B cell (primary cell): ENCODE measurements at regions not wholly inside any gene's neighbourhood (a gene's known extent, or its start where the extent isn't known, plus 50 kb on each side); places are given as distances from the start of the nearest gene placed in this dataset.

Experiments used
- ATAC-seq: fragments of 200-7000 bp; cut with Tn5 transposase; one replicate; pipeline ENCODE4 v1.10.0; 2021; ENCODE audit warnings: low read depth, mild to moderate bottlenecking, moderate number of reproducible peaks, moderate library complexity
- CTCF ChIA-PET: fragments of 350-600 bp; sonication (Branson Sonifier 250); formaldehyde crosslinking; loops from one replicate; lab custom pipeline; 2021; ENCODE audit warnings: antibody characterized with exemption, inconsistent platforms; lab: Charles Lee
- POLR2A ChIA-PET: fragments of 350-600 bp; sonication (Branson Sonifier 250); formaldehyde crosslinking; loops from one replicate; lab custom pipeline; 2021; ENCODE audit warnings: antibody characterized with exemption; lab: Charles Lee
- DNase-seq: peaks from one replicate; pipeline ENCODE4 v3.0.0; 2013
- H2AFZ ChIP-seq: 2 replicates; pipeline ENCODE4 v1.6.1; 2012; ENCODE audit warnings: mild to moderate bottlenecking, low read depth, low read length; ENCODE audit not compliant: insufficient read depth, poor library complexity, severe bottlenecking
- H3K27ac ChIP-seq, 2 donors: 1 replicate in 1 of 2; 2 replicates in 1 of 2; pipeline ENCODE4 v1.5.1; 2012 to 2013; ENCODE audit warnings: low read length in 2 of 2, mild to moderate bottlenecking in 2 of 2, moderate library complexity in 1 of 2
- H3K27me3 ChIP-seq, 4 experiments: fragments of 200-600 bp in 1 of 4; sonication (generic) in 1 of 4; replicated peaks in 1 of 4; 1 replicate in 2 of 4; 2 replicates in 2 of 4; pipeline versions ENCODE4 v1.6.1 to v1.7.0; 2013 to 2016; ENCODE audit warnings: low read length in 3 of 4, mild to moderate bottlenecking in 2 of 4, mixed read lengths in 1 of 4, moderate library complexity in 1 of 4; ENCODE audit not compliant: insufficient read depth in 4 of 4, control insufficient read depth in 3 of 4; ENCODE audit errors: control extremely low read depth in 1 of 4
- H3K36me3 ChIP-seq, 2 experiments: replicated peaks in 1 of 2; 1 replicate in 1 of 2; 2 replicates in 1 of 2; pipeline versions ENCODE4 v1.6.1 to v1.7.1; 2013; ENCODE audit warnings: low read length in 1 of 2; ENCODE audit not compliant: insufficient read depth in 2 of 2, control insufficient read depth in 1 of 2; ENCODE audit errors: control extremely low read depth in 1 of 2, extremely low read depth in 1 of 2
- H3K4me1 ChIP-seq, 2 donors: fragments of 200-600 bp in 1 of 2; sonication (generic) in 1 of 2; 1 replicate in 1 of 2; 2 replicates in 1 of 2; pipeline versions ENCODE4 v1.5.1 to v1.6.1; 2013 to 2017; ENCODE audit warnings: low read length in 2 of 2; ENCODE audit not compliant: control insufficient read depth in 2 of 2, insufficient read depth in 2 of 2
- H3K4me2 ChIP-seq: replicated peaks from 2 replicates; pipeline ENCODE3; 2012; ENCODE audit warnings: mild to moderate bottlenecking, low read depth, low read length; ENCODE audit not compliant: poor library complexity, severe bottlenecking
- H3K4me3 ChIP-seq, 5 experiments: fragments of 200-600 bp in 1 of 5; sonication (generic) in 1 of 5; 1 replicate in 3 of 5; 2 replicates in 2 of 5; pipeline versions ENCODE4 v1.5.1 to v1.7.0; 2011 to 2016; ENCODE audit warnings: low read length in 4 of 5, mild to moderate bottlenecking in 4 of 5, low read depth in 2 of 5, control low read depth in 1 of 5, moderate library complexity in 1 of 5; ENCODE audit not compliant: insufficient read depth in 1 of 5; ENCODE audit errors: control extremely low read depth in 1 of 5, extremely low read depth in 1 of 5
- H3K79me2 ChIP-seq: fragments of 200-600 bp; sonication (generic); one replicate; pipeline ENCODE4 v1.6.0; 2016; ENCODE audit warnings: low read length; ENCODE audit not compliant: control insufficient read depth, insufficient read depth
- H3K9ac ChIP-seq: fragments of 200-600 bp; sonication (generic); 2 replicates; pipeline ENCODE4 v1.6.1; 2017; ENCODE audit warnings: mild to moderate bottlenecking, low read length, moderate library complexity
- H3K9me3 ChIP-seq, 3 donors: one replicate each; pipeline versions ENCODE4 v1.6.1 to v1.7.1; 2013; ENCODE audit warnings: low read length in 2 of 3; ENCODE audit not compliant: control insufficient read depth in 2 of 3, insufficient read depth in 1 of 3; ENCODE audit errors: control extremely low read depth in 1 of 3
- H4K20me1 ChIP-seq: 2 replicates; pipeline ENCODE4 v1.6.0; 2012; ENCODE audit warnings: mild to moderate bottlenecking, low read length; ENCODE audit not compliant: insufficient read depth, control insufficient read depth, poor library complexity, severe bottlenecking
- H3K27ac Mint-ChIP-seq: one replicate; pipeline ENCODE4 v1.8.0; 2021; ENCODE audit warnings: mixed read lengths
- H3K27me3 Mint-ChIP-seq: one replicate; pipeline ENCODE4 v1.8.0; 2021; ENCODE audit warnings: mixed read lengths
- H3K4me1 Mint-ChIP-seq: one replicate; pipeline ENCODE4 v1.8.0; 2021; ENCODE audit warnings: mixed read lengths
- H3K4me3 Mint-ChIP-seq: one replicate; pipeline ENCODE4 v1.8.0; 2021; ENCODE audit warnings: mixed read lengths
- H3K9me3 Mint-ChIP-seq: one replicate; pipeline ENCODE4 v1.8.0; 2022; ENCODE audit warnings: mixed read lengths; ENCODE audit not compliant: insufficient read depth
- CTCF ChIP-seq: fragments of 200-600 bp; IDR thresholded peaks from one replicate; pipeline ENCODE4 v1.8.0; 2022; ENCODE audit warnings: antibody characterized with exemption, mild to moderate bottlenecking
- EZH2 ChIP-seq: IDR thresholded peaks from 2 replicates; pipeline ENCODE4 v1.6.1; 2012; ENCODE audit warnings: borderline replicate concordance, low read depth, mild to moderate bottlenecking, moderate library complexity, low read length; ENCODE audit not compliant: insufficient read depth, poor library complexity, severe bottlenecking
- WGBS: methylation state at CpG from one replicate; pipeline ENCODE4 v1.1.5; 2013; ENCODE audit warnings: missing lambda C conversion rate; ENCODE audit not compliant: insufficient coverage; 5-methylcytosine and 5-hydroxymethylcytosine counted together
- intact Hi-C: fragments of 100-400 bp; cut with micrococcal nuclease; formaldehyde crosslinking; loops from one replicate; pipeline ENCODE4 v1.10.0; 2022

GRCh38 chr15:93219859-93220420, 130.9 kb upstream of the RGMA start:
- H3K27me3 ChIP-seq, result no peaks in the 10 kb centered on the region
- H3K27ac ChIP-seq, result no peak overlapping the region
- H3K9me3 ChIP-seq, result no peaks in the 10 kb centered on the region
- ATAC-seq (no peak), DNase-seq (no peak)
- POLR2A ChIA-PET, result no interaction called here
- no peaks in the 10 kb centered on the region for H3K9me3 Mint-ChIP-seq
- no peak overlapping the region for H3K9ac ChIP-seq
- H2AFZ ChIP-seq, result no peak overlapping the region
- H3K4me3 ChIP-seq, result no peak overlapping the region
- no peaks in the 10 kb centered on the region for H3K4me1 Mint-ChIP-seq
- 86% methylated on average over 1 of the region's 2 CpGs for WGBS
- H3K4me2 ChIP-seq, result no peak overlapping the region
- CTCF ChIA-PET, result no interaction called here
- no peaks in the 10 kb centered on the region for H3K27me3 Mint-ChIP-seq
- no peak overlapping the region for H3K4me3 Mint-ChIP-seq
- no peak for TF ChIP-seq EZH2
- TF ChIP-seq CTCF, result no peak
- H3K27ac Mint-ChIP-seq, result no peak overlapping the region
- H4K20me1 ChIP-seq, result no peaks in the 10 kb centered on the region
- H3K36me3 ChIP-seq, result no peaks in the 10 kb centered on the region
- intact Hi-C loops, result no loop called here
- no peaks in the 10 kb centered on the region for H3K79me2 ChIP-seq
- no peaks in the 10 kb centered on the region for H3K4me1 ChIP-seq

GRCh38 chr15:93217343-93217742, 128.3 kb upstream of the RGMA start:
- 100% methylated on average over 1 of the region's 1 CpG for WGBS
- no peak overlapping the region for H3K4me3 Mint-ChIP-seq
- Histone ChIP-seq H3K36me3 (no peaks in the 10 kb centered on the region), H4K20me1 (no peaks in the 10 kb centered on the region), H3K9me3 (peaks cover 0 to 3% (median 0%) of the 10 kb centered on the region in 3 donors), H3K9ac (no peak overlapping the region), H3K4me1 (no peaks in the 10 kb centered on the region), H3K27me3 (no peaks in the 10 kb centered on the region), H3K4me2 (no peak overlapping the region), H3K4me3 (no peak overlapping the region), H3K27ac (no peak overlapping the region), H2AFZ (no peak overlapping the region), H3K79me2 (no peaks in the 10 kb centered on the region)
- intact Hi-C loops, result no loop called here
- H3K27me3 Mint-ChIP-seq, result no peaks in the 10 kb centered on the region
- no peaks in the 10 kb centered on the region for H3K4me1 Mint-ChIP-seq
- DNase-seq, result no peak
- ChIA-PET POLR2A (no interaction called here), CTCF (no interaction called here)
- no peak for ATAC-seq
- no peaks in the 10 kb centered on the region for H3K9me3 Mint-ChIP-seq
- TF ChIP-seq EZH2 (no peak), CTCF (no peak)
- no peak overlapping the region for H3K27ac Mint-ChIP-seq
